GM21737 (cell line): ENCODE measurements at regions not wholly inside any gene's neighbourhood (a gene's known extent, or its start where the extent isn't known, plus 50 kb on each side); places are given as distances from the start of the nearest gene placed in this dataset.
"Not testable (repeated sequence)": the region's sequence is repeated elsewhere in the genome, so short reads cannot be mapped to it uniquely, and the experiment has no call there.

Experiments used
- ATAC-seq: cut with Tn5 transposase; IDR thresholded peaks from one replicate; pipeline ENCODE4 v1.9.1; 2021; ENCODE audit warnings: mild to moderate bottlenecking, moderate library complexity; ENCODE audit not compliant: unreplicated experiment

GRCh38 chr5:114146398-114146797 lies 215.5 kb upstream of the KCNN2 start:
- no peak for ATAC-seq

GRCh38 chr5:114148253-114148652 lies 213.6 kb upstream of the KCNN2 start:
- ATAC-seq: no peak

GRCh38 chr5:114148728-114149127 lies 213.1 kb upstream of the KCNN2 start:
- ATAC-seq: not testable (repeated sequence)

- no peak for ATAC-seq
Observed at GRCh38 chr5:114152656-114153360, 209.1 kb upstream of the KCNN2 start.

- ATAC-seq: no peak
Observed at GRCh38 chr5:114153392-114153791, 208.5 kb upstream of the KCNN2 start.

GRCh38 chr5:114153833-114154232 lies 208.0 kb upstream of the KCNN2 start:
- ATAC-seq: no peak

GRCh38 chr5:114166081-114166480 lies 195.8 kb upstream of the KCNN2 start:
- no peak for ATAC-seq

- no peak for ATAC-seq
Observed at GRCh38 chr5:114174131-114174530, 187.7 kb upstream of the KCNN2 start.

- ATAC-seq: no peak
Observed at GRCh38 chr5:114174837-114175236, 187.0 kb upstream of the KCNN2 start.

GRCh38 chr5:114176356-114176755 lies 185.5 kb upstream of the KCNN2 start:
- ATAC-seq: no peak

- ATAC-seq: no peak
Observed at GRCh38 chr5:114179134-114179533, 182.7 kb upstream of the KCNN2 start.

GRCh38 chr5:114184006-114184405 lies 177.9 kb upstream of the KCNN2 start:
- no peak for ATAC-seq

GRCh38 chr5:114185274-114185673 lies 176.6 kb upstream of the KCNN2 start:
- ATAC-seq: no peak

GRCh38 chr5:114191441-114191840 lies 170.4 kb upstream of the KCNN2 start:
- no peak for ATAC-seq

GRCh38 chr5:114192108-114192507 lies 169.8 kb upstream of the KCNN2 start:
- ATAC-seq: no peak

GRCh38 chr5:114201332-114201731 lies 160.5 kb upstream of the KCNN2 start:
- no peak for ATAC-seq

GRCh38 chr5:114204923-114205322 lies 156.9 kb upstream of the KCNN2 start:
- no peak for ATAC-seq

GRCh38 chr5:114206640-114207039 lies 155.2 kb upstream of the KCNN2 start:
- no peak for ATAC-seq

GRCh38 chr5:114207615-114208014 lies 154.3 kb upstream of the KCNN2 start:
- ATAC-seq: no peak

GRCh38 chr5:114208120-114208519 lies 153.8 kb upstream of the KCNN2 start:
- no peak for ATAC-seq

GRCh38 chr5:114208588-114208987 lies 153.3 kb upstream of the KCNN2 start:
- no peak for ATAC-seq

- ATAC-seq: no peak
Observed at GRCh38 chr5:114210662-114211061, 151.2 kb upstream of the KCNN2 start.

GRCh38 chr5:114221807-114222206 lies 140.1 kb upstream of the KCNN2 start:
- no peak for ATAC-seq
